ENCODE measurements at regions not wholly inside any gene's neighbourhood (a gene's known extent, or its start where the extent isn't known, plus 50 kb on each side); places are given as distances from the start of the nearest gene placed in this dataset.

DNA sequence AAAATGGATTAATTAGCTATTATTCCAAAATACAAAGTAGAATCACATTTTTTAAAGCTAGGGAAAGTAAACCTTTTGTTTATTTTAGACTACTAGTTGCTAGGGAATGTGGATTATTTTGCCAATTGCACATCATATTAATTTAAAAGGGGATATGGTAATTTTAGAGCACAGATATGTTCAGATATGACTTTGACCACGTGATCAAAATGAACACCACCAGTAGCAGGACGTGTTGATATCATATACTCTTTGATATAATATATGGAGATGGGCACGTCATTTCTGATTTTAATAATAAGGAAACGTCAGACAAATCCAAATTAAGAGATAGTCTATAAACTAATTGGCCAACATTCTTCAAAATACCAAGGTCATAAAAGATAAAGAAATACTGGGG lies 1188.3 kb upstream of the CNTN5 start:
- DNase-seq = no peak

GRCh38 chr11:97833412-97833811 lies 1187.3 kb upstream of the CNTN5 start:
- DNase-seq = no peak

GRCh38 chr11:97844016-97844415 lies 1176.7 kb upstream of the CNTN5 start:
- no peak for DNase-seq

GRCh38 chr11:97847730-97848129 lies 1173.0 kb upstream of the CNTN5 start:
- DNase-seq = no peak

- no peak for DNase-seq
Observed at GRCh38 chr11:97850701-97851100, 1170.0 kb upstream of the CNTN5 start.

DNA sequence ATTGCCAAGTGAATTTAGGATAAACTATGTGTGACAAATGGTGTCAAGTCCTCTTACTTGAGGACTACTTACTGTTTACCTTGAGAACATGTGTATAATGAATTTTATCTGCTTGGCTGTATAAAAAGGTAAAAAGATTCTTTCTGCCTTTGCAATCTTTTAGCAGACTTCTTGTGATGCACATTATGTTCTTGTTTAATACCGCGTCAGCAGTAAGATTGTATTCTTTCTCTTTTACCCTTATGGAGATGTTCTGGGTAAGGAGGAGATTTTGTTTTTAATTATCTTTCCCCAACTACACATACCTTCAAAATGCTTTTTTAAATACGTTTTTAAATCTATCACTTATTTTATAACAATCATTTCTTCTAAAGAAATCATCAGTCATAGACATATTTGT lies 1166.4 kb upstream of the CNTN5 start:
- DNase-seq = no peak

DNA sequence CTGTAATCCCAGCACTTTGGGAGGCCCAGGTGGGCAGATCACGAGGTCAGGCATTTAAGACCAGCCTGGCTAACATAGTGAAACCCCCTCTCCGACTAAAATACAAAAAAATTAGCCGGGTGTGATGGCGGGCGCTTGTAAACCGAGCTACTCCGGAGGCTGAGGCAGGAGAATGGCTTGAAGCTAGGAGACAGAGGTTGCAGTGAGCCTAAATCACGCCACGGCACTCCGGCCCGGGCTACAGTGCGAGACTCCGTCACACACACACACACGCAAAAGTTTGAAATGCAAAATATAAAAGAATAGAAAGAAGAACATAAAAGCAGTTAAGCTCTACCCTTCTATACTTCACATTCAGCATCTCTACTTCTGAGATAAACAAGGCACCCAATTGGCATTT lies 1165.9 kb upstream of the CNTN5 start:
- DNase-seq = no peak

GRCh38 chr11:97856666-97857065 lies 1164.1 kb upstream of the CNTN5 start:
- DNase-seq = peak; percentile 97

- DNase-seq = no peak
Observed at GRCh38 chr11:97860237-97860636, 1160.5 kb upstream of the CNTN5 start.

DNA sequence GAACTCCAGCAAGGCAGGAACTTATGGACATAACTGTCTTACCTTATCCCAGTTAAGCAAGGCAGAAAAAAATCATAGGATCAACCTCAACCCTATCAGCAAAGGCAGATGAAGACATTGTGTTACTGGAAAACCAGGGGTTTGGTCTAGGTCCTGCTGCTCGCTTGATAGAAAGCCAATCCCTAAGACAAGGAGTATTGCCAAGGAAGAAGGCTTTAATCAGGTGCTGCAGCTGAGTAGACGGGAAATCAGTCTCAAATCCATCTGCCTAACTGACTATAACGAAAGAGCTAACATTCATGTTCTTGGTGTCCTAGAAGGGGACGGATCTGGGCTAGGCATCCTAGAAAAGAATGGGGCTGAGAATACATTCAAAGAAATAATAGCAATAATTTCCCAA lies 1158.7 kb upstream of the CNTN5 start:
- DNase-seq = no peak

- no peak for DNase-seq
Observed at GRCh38 chr11:97865424-97866012, 1155.2 kb upstream of the CNTN5 start.

- no peak for DNase-seq
Observed at GRCh38 chr11:97871816-97872215, 1148.9 kb upstream of the CNTN5 start.

- no peak for DNase-seq
Observed at GRCh38 chr11:97880209-97880608, 1140.5 kb upstream of the CNTN5 start.

GRCh38 chr11:97883086-97883485 lies 1137.7 kb upstream of the CNTN5 start:
- DNase-seq = no peak

- DNase-seq = no peak
Observed at GRCh38 chr11:97888641-97889040, 1132.1 kb upstream of the CNTN5 start.

- DNase-seq = no peak
Observed at GRCh38 chr11:97890466-97890865, 1130.3 kb upstream of the CNTN5 start.

DNA sequence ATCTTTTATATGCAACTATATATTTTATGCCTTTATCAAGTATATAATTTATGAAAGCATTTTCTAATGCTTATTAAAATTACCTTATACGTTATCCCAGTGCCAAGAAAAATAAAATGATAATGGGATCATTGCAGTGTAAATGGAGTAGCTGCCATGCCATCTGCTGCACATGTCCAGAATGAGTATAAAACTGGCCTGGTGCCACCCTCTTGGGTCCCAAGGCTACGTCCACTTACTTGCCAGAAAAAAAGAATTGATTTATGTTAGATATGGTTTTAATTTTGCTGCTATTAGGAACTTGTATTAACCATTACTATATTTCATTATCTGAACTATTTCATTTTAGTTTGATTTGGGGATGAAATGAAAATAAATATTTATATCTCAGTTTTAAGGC lies 1127.1 kb upstream of the CNTN5 start:
- peak; percentile 50 for DNase-seq

GRCh38 chr11:97894978-97895377 lies 1125.8 kb upstream of the CNTN5 start:
- no peak for DNase-seq

- DNase-seq = no peak
Observed at GRCh38 chr11:97895572-97895971, 1125.2 kb upstream of the CNTN5 start.

- no peak for DNase-seq
Observed at GRCh38 chr11:97902828-97903227, 1117.9 kb upstream of the CNTN5 start.

DNA sequence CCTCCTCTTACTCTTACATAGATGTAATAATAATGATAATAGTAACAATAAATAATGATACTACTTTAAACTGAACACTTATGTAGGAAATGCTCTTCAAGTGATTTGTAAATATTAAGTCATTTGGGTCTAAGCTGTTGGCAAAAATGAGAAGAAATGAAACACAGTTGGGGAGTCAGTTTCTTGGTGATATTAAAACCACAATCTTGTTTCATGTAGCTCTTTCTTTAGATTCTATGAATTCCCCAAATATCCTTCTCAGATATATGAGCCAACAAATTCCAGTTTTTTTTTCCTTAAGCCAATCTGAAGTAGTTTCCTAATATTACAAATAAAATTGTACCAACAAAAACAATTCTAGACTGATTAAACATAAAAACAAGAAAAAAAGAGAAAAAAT lies 1115.6 kb upstream of the CNTN5 start:
- DNase-seq = no peak

- DNase-seq = no peak
Observed at GRCh38 chr11:97905671-97906070, 1115.1 kb upstream of the CNTN5 start.

- DNase-seq = no peak
Observed at GRCh38 chr11:97908354-97908753, 1112.4 kb upstream of the CNTN5 start.

DNA sequence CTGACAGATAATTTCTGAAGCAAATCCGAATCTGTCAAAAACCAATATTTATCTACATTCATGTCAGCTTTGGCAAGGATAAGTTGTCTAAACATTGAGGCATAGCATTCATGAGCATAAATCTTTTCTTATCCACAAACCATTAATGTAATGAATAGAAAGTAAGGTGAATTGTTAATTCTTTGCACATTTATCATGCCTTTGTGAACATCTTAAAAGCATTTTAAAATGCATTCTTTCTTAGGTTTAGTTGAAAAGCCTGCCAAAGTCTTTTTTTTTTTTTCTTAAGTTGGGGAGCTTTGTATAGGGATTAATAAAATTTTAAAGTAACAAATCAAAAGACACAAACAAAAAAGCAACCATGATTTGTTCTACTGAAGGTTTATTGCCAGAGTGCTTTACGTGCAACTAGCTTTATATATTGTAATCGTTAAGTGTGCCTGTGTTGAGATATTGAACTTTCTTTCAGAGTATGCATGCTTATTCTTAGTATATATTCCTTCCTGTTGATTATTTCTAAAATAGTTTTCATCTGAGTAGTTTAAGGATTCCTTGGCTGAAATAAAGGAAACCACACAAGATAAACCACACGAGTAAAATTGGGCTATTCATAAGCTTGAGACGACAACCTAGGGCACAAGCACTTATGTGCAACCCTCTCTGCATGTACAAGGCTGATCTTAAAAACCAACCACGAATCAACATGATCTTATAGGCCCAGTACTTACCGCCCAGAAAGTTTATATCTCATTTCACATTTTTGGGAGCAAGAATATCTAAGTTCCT lies 1110.9 kb upstream of the CNTN5 start:
- no peak for DNase-seq

DNA sequence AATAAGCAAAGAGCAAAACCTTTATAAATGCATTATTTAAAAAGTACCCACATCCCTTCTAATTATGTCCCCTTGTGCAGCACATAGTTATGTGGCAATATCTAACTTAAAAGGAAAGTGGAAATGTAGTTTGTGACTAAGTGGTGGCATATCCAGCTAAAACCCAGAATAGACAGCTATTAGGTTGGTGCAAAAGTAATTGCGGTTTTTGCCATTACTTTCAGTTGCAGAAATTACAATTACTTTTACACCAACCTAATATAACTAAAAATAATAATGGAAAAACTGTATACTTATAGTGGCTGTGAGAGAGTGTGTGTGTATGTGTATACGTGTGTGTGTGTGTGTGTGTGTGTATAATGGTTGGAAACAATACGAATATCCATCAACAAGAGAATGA lies 1108.1 kb upstream of the CNTN5 start:
- DNase-seq = no peak

Data from NCI-H2081 treated with DMSO at 0.1 percent for 48 hours (cell line).